ENCODE measurements at regions not wholly inside any gene's neighbourhood (a gene's known extent, or its start where the extent isn't known, plus 50 kb on each side); places are given as distances from the start of the nearest gene placed in this dataset.

DNA sequence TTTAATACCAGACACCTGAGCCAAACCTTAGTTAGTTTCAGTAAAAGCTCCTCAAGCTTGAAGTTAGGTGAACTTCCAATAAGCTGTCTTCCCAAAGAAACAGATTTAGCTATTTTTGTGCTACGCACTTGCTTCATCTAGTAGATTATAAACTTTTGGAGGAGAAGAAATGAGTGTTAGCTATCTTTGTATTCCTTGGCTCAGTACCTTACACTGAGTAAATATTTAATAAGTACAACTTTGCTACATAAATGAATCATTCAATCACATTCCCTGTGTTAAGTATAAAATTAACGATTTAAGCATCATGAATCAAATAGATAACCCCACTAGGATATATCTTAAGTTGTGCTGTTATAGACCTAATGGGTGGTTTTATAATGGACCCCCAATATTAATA is 307.0 kb downstream of the PCNX1 start:
- H3K27ac Mint-ChIP-seq: no peak overlapping the region
- no peak overlapping the region for H3K4me3 Mint-ChIP-seq
- no peaks in the 10 kb centered on the region for H3K27me3 Mint-ChIP-seq
- peaks cover 10% of the 10 kb centered on the region for H3K36me3 Mint-ChIP-seq
- H3K9me3 Mint-ChIP-seq: peaks cover 11% of the 10 kb centered on the region
- no peak for DNase-seq
- peaks cover 21% of the 10 kb centered on the region for H3K4me1 Mint-ChIP-seq

- H3K36me3 Mint-ChIP-seq: peaks cover 10% of the 10 kb centered on the region
- H3K4me1 Mint-ChIP-seq: peaks cover 15% of the 10 kb centered on the region
- no peak for DNase-seq
- H3K27me3 Mint-ChIP-seq: no peaks in the 10 kb centered on the region
- no peak overlapping the region for H3K4me3 Mint-ChIP-seq
- no peak overlapping the region for H3K27ac Mint-ChIP-seq
- peaks cover 15% of the 10 kb centered on the region for H3K9me3 Mint-ChIP-seq
These were observed 313.2 kb downstream of the PCNX1 start for GRCh38 chr14:71220462-71220861.

- Mint-ChIP-seq H3K9me3 (peaks cover 15% of the 10 kb centered on the region), H3K27me3 (no peaks in the 10 kb centered on the region), H3K4me3 (no peak overlapping the region), H3K36me3 (peaks cover 10% of the 10 kb centered on the region), H3K27ac (no peak overlapping the region), H3K4me1 (peaks cover 15% of the 10 kb centered on the region)
- DNase-seq: no peak
These were observed 313.9 kb downstream of the PCNX1 start for GRCh38 chr14:71221119-71221518.

- Mint-ChIP-seq H3K4me1 (no peaks in the 10 kb centered on the region), H3K27me3 (no peaks in the 10 kb centered on the region), H3K9me3 (peaks cover 4% of the 10 kb centered on the region), H3K27ac (no peak overlapping the region), H3K36me3 (no peaks in the 10 kb centered on the region), H3K4me3 (no peak overlapping the region)
- DNase-seq: no peak
These were observed 317.9 kb downstream of the PCNX1 start for GRCh38 chr14:71225113-71225512.

DNA sequence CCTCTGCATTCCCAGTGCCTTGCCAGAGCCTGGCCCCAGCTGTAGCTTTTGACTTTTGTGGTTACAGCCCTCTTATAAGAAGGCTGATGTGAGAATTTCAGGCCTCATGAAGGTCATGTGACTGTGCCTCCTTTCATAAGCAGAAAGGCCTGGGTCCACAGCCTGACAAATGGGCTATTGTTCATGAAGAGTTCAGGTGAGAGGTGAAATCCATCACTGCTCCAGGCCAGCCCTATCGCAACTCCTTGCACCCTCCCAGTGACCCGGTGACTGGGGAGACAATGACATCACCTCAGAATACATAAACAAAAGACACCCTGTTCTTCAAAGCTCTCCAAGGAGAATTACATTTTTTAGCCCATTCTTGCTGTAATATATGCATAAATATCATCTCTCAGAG is 321.5 kb downstream of the PCNX1 start:
- Mint-ChIP-seq H3K9me3 (no peaks in the 10 kb centered on the region), H3K27ac (no peak overlapping the region), H3K4me3 (no peak overlapping the region), H3K27me3 (no peaks in the 10 kb centered on the region), H3K36me3 (no peaks in the 10 kb centered on the region), H3K4me1 (no peaks in the 10 kb centered on the region)
- DNase-seq: no peak

DNA sequence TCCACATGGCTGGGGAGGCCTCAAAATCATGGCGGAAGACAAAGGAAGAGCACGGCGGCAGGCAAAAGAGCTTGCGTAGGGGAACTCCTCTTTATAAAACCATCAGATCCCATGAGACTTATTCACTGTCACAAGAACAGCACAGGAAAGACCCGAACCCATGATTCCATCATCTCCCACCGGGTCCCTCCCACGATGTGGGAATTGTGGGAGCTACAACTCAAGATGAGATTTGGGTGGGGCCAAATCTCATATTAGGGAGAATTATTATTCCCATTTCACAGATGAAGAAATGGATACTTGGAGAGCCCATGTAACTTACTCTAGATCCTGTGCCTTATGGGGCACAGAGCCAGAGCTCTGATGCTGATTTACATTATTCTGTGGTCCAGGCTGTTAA is 322.6 kb downstream of the PCNX1 start:
- Mint-ChIP-seq H3K9me3 (no peaks in the 10 kb centered on the region), H3K4me1 (no peaks in the 10 kb centered on the region), H3K4me3 (no peak overlapping the region), H3K36me3 (no peaks in the 10 kb centered on the region), H3K27ac (no peak overlapping the region), H3K27me3 (no peaks in the 10 kb centered on the region)
- DNase-seq: no peak

DNA sequence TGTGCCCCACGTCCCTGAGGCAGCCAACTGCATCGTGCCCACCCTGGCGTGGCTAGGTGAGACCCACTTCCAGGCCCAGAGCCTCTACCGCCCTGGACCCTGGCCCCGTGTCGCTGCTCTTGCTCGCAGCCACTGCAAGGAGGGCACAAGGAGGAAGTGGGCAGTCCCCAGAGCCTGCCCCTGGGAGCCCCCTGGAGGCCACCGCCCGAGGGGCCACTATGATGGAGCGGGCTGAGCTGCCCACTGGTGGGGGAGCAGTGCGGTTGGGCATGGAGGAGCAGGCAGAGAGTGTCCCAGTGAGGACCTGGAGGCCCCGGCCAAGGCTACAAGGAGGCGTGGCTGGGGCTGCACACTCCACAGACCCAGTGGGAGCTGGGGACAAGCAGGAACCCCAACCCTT is 323.6 kb downstream of the PCNX1 start:
- no peaks in the 10 kb centered on the region for H3K9me3 Mint-ChIP-seq
- H3K4me3 Mint-ChIP-seq: no peak overlapping the region
- no peaks in the 10 kb centered on the region for H3K4me1 Mint-ChIP-seq
- no peaks in the 10 kb centered on the region for H3K36me3 Mint-ChIP-seq
- no peaks in the 10 kb centered on the region for H3K27me3 Mint-ChIP-seq
- no peak overlapping the region for H3K27ac Mint-ChIP-seq
- no peak for DNase-seq

DNA sequence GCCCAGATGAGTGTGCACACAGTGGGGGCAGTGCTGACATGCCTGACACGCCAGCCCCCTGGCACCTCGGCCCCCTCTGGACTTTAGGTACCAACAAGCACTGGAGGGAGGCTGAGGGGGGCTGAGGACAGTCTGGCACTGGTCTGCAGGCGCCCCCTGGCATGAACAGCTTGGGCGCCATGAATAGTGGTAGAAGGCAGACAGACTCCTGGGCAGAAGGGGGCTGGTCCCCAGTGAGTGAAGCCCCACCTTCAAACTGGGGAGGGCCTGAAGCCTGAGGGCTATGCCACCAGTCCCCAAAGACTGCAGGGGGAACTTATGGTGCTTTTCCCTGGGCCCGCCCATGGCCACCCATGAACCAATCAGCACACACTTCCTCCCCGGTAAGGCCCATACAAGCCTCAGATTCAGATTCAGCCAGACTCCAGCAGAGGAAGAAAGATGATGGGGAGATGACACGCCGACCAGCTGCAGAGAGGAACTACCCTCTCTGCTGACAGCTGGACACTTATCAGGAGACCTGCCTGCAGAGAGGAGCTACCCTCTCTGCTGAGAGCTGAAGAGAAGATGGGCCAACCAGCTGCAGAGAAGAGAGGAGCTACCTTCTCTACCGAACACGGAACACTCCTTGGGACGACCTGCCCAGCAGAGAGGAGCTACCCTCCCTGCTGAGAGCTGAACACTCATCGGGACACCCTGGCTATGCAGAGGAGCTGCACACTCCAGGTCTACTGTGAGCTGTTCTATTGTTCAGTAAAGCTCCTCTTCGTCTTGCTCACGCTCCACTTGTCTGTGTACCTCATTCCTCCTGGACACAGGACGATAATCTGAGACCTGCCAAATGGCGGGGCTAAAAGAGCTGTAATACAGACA is 324.5 kb downstream of the PCNX1 start:
- Mint-ChIP-seq H3K27me3 (no peaks in the 10 kb centered on the region), H3K9me3 (no peaks in the 10 kb centered on the region), H3K4me1 (no peaks in the 10 kb centered on the region), H3K27ac (no peak overlapping the region), H3K4me3 (no peak overlapping the region), H3K36me3 (no peaks in the 10 kb centered on the region)
- DNase-seq: no peak

- H3K27ac Mint-ChIP-seq: no peak overlapping the region
- no peaks in the 10 kb centered on the region for H3K36me3 Mint-ChIP-seq
- H3K27me3 Mint-ChIP-seq: no peaks in the 10 kb centered on the region
- DNase-seq: no peak
- H3K4me3 Mint-ChIP-seq: no peak overlapping the region
- no peaks in the 10 kb centered on the region for H3K4me1 Mint-ChIP-seq
- H3K9me3 Mint-ChIP-seq: no peaks in the 10 kb centered on the region
These were observed 325.2 kb downstream of the PCNX1 start for GRCh38 chr14:71232506-71232905.

DNA sequence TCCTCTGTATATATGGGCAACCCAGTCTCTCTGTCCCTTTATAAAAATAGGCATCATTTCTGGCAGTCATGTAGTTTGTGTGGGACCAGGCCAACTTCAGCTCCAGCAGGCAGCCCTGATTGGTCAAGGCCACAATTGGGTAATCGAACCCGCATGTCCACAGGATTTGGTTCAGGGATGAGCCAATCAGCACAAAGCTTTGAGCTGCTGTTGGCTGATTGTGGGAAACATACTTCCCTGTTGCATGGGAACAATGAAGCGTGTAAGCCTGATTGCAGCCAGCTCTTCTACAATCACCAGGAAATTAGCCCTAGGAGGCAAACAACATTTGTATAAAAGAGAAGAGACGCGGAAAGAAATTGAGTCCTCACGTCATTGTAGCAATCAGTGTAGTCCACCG is 328.6 kb downstream of the PCNX1 start:
- Mint-ChIP-seq H3K36me3 (no peaks in the 10 kb centered on the region), H3K27ac (no peak overlapping the region), H3K4me1 (peaks cover 8% of the 10 kb centered on the region), H3K4me3 (no peak overlapping the region), H3K9me3 (no peaks in the 10 kb centered on the region), H3K27me3 (no peaks in the 10 kb centered on the region)
- no peak for DNase-seq

GRCh38 chr14:71236487-71236886 is 329.2 kb downstream of the PCNX1 start:
- no peak overlapping the region for H3K4me3 Mint-ChIP-seq
- no peaks in the 10 kb centered on the region for H3K9me3 Mint-ChIP-seq
- no peaks in the 10 kb centered on the region for H3K36me3 Mint-ChIP-seq
- H3K27ac Mint-ChIP-seq: no peak overlapping the region
- DNase-seq: no peak
- peaks cover 8% of the 10 kb centered on the region for H3K4me1 Mint-ChIP-seq
- H3K27me3 Mint-ChIP-seq: no peaks in the 10 kb centered on the region

- H3K4me1 Mint-ChIP-seq: peaks cover 11% of the 10 kb centered on the region
- peak overlapping the region; percentile 34 for H3K27ac Mint-ChIP-seq
- H3K27me3 Mint-ChIP-seq: no peaks in the 10 kb centered on the region
- no peaks in the 10 kb centered on the region for H3K36me3 Mint-ChIP-seq
- DNase-seq: no peak
- H3K4me3 Mint-ChIP-seq: no peak overlapping the region
- H3K9me3 Mint-ChIP-seq: no peaks in the 10 kb centered on the region
These were observed 330.3 kb downstream of the PCNX1 start for GRCh38 chr14:71237556-71237955.

GRCh38 chr14:71238835-71239234 is 331.6 kb downstream of the PCNX1 start:
- no peaks in the 10 kb centered on the region for H3K27me3 Mint-ChIP-seq
- DNase-seq: no peak
- H3K36me3 Mint-ChIP-seq: no peaks in the 10 kb centered on the region
- peaks cover 11% of the 10 kb centered on the region for H3K4me1 Mint-ChIP-seq
- H3K9me3 Mint-ChIP-seq: no peaks in the 10 kb centered on the region
- H3K4me3 Mint-ChIP-seq: no peak overlapping the region
- H3K27ac Mint-ChIP-seq: no peak overlapping the region

GRCh38 chr14:71240171-71240570 is 332.9 kb downstream of the PCNX1 start:
- H3K4me1 Mint-ChIP-seq: peaks cover 14% of the 10 kb centered on the region
- H3K27me3 Mint-ChIP-seq: no peaks in the 10 kb centered on the region
- no peak for DNase-seq
- no peak overlapping the region for H3K4me3 Mint-ChIP-seq
- no peaks in the 10 kb centered on the region for H3K36me3 Mint-ChIP-seq
- no peak overlapping the region for H3K27ac Mint-ChIP-seq
- no peaks in the 10 kb centered on the region for H3K9me3 Mint-ChIP-seq

GRCh38 chr14:71240866-71241520 is 333.7 kb downstream of the PCNX1 start:
- Mint-ChIP-seq H3K9me3 (no peaks in the 10 kb centered on the region), H3K27ac (no peak overlapping the region), H3K4me3 (no peak overlapping the region), H3K27me3 (no peaks in the 10 kb centered on the region), H3K36me3 (peaks cover 4% of the 10 kb centered on the region), H3K4me1 (peaks cover 22% of the 10 kb centered on the region)
- no peak for DNase-seq

- H3K4me3 Mint-ChIP-seq: no peak overlapping the region
- DNase-seq: no peak
- H3K27me3 Mint-ChIP-seq: no peaks in the 10 kb centered on the region
- H3K4me1 Mint-ChIP-seq: peaks cover 32% of the 10 kb centered on the region
- peaks cover 13% of the 10 kb centered on the region for H3K36me3 Mint-ChIP-seq
- H3K27ac Mint-ChIP-seq: no peak overlapping the region
- H3K9me3 Mint-ChIP-seq: peaks cover 8% of the 10 kb centered on the region
These were observed 335.0 kb downstream of the PCNX1 start for GRCh38 chr14:71242237-71242748.

Measured in activated naive CD8-positive, alpha-beta T cell treated with anti-CD3 and anti-CD28 coated beads for 36 hours (primary cell).